Limb (tissue), 2 donors: ENCODE measurements at regions not wholly inside any gene's neighbourhood (a gene's known extent, or its start where the extent isn't known, plus 50 kb on each side); places are given as distances from the start of the nearest gene placed in this dataset.
"Not testable (repeated sequence)": the region's sequence is repeated elsewhere in the genome, so short reads cannot be mapped to it uniquely, and the experiment has no call there.

Experiments
- DNase-seq, 2 donors: peaks; one replicate each; pipeline ENCODE4 v3.0.0-alpha.2; 2016; ENCODE audit errors: extremely low spot score in 2 of 2

DNA sequence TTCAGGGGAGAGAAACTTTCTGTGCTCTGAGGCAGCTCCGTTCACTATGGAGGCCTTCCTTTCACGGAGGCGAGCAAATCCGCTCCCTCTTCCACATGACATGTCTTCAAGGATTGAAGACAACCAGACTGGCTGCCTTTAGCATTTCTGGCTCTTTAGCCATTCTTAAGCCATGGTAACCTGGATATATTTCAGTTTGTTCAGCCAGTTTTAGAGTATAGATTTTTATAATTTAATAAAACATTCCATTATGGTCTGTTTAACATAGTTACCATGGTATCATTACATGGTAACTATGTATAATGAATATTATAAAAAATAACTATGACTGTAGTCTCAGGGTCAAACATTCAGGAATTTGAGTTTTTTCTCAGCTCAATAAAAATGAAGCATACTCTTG lies 54.2 kb upstream of the NFIA start:
- DNase-seq: peak in 1 of 2 donors; percentile 55

DNA sequence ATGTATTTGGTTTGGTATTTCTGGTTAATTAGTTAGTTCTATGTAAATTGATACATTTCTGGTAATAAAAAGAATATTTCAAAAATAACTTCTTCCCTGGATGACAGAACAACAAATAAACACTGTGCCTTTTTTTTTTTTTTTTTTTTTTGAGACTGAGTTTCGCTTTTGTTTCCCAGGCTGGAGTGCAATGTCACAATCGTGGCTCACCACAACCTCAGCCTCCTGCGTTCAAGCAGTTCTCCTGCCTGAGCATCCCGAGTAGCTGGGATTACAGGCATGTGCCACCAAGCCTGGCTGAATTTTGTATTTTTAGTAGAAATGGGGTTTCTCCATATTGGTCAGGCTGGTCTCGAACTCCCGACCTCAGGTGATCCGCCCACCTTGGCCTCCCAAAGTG lies 64.3 kb upstream of the NFIA start:
- not testable (repeated sequence) for DNase-seq

- DNase-seq: no peak
Observed at GRCh38 chr1:61017651-61018050, 64.7 kb upstream of the NFIA start.

DNA sequence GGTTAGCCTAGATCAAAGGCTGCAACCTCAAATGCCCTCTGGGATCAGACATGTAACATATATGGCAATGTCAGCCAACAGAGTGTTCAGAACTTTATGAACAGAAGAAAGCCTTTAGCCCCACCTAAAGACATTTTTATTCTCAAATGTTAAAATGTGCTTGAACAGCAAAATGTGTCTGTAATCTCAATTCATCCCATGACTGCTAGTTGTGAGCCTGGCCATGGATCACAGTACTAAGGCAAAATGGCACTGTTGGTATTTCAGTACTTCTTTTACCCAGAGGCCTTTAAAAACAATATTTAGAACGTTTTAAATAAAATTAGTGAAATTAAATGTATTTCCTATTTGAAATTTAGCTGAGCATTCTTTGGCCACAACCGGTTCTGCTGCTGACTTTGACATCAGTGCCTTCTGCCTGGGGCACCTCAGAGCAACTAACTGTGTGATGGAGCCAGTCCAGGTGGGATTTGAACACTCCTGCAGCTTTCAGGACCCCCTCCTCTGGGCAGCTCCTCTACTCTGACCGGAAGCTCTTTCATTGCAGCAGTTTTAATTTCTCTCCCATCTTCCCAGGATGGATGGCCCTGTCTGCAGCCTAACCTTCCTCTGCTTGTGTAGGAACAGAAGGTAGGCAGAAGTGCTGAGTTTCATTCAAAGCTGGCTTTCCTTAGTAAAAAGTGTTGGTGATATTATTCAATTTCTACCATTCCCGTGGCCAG lies 68.3 kb upstream of the NFIA start:
- no peak for DNase-seq

DNA sequence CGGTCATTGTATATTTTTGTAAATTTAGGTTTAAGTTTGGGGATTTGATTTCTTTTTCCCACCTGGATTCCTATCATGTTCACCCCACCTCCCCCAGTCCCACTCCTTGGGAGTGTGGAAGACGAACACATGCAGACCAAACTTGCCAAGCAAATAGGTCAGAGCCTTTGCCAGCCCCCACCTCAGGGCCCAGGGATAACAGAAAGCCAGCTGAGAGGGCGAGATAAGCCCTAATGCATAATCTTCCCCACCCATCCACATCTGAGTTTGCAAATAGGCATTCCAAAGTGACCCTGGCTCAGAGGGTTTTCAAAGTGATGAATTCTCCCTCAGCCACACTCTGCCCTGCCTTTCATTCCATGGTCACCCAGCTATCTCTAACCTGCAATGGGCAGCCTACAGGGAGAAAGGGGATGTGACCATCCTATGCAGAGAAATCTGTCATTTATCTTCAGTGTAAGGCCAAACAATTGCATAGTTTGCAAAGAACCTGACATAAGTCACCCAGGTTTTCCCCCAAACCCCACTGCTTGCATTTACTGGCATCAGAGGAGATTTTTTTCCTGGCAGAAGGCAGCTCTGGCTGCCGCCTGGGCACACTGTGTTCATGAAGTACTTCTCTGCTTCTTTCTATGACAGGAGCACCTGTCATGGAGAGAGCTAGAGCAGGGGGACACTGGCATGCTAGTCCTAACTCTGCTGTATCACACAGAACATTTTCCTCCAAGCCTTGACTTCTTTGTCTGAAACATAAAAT lies 69.0 kb upstream of the NFIA start:
- DNase-seq: no peak

DNA sequence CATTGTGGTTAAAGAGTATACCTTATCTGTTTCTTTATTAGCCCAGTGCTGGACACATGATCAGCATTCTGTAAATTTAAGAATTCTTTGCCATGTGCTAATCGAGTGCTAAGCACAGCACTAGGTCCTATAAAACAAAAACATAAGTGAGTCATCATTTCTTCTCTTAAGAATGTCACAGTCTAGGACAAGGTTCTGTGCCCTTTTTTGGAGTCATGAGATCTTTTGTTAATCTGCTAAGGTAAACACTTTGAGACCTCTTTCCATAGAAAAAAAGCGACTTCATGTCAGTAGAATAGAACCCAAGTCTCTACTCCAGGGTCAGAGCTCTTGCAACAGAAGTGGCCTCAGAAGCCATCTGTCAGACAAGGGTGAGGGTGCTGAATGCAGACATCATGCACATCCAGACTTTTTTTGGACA lies 70.0 kb upstream of the NFIA start:
- DNase-seq: no peak

DNA sequence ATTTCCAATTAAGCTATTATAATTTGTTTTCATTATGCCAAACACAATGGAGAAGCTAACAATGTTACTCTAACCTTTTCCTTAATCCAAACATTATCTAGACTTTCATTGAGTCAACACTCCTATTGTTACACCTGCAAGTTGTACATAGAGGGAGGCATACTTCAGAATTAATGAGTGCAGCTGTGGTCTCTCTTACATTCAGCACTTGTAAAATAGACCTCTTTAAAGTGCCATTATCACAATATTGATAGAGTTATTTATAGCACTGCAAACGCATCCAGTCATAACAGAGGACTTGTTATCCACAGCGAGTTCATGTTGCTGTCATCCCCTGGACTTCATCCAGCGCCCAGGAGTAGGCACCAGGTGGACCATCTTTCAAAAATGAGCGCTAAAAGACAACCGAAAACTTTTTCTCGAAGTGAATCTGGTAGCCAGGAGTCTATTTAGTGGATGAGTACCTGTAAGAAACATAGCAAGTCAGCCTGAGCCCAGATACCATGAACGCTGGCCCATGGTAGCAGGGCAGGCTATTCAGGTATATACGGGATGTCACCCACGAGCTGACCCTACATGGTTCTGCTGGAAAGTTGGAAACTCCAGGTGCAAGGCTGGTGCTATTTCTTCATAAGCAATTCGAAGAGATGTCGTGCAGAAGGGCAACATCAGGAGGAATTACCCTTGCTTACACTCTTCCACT lies 70.6 kb upstream of the NFIA start:
- no peak for DNase-seq

DNA sequence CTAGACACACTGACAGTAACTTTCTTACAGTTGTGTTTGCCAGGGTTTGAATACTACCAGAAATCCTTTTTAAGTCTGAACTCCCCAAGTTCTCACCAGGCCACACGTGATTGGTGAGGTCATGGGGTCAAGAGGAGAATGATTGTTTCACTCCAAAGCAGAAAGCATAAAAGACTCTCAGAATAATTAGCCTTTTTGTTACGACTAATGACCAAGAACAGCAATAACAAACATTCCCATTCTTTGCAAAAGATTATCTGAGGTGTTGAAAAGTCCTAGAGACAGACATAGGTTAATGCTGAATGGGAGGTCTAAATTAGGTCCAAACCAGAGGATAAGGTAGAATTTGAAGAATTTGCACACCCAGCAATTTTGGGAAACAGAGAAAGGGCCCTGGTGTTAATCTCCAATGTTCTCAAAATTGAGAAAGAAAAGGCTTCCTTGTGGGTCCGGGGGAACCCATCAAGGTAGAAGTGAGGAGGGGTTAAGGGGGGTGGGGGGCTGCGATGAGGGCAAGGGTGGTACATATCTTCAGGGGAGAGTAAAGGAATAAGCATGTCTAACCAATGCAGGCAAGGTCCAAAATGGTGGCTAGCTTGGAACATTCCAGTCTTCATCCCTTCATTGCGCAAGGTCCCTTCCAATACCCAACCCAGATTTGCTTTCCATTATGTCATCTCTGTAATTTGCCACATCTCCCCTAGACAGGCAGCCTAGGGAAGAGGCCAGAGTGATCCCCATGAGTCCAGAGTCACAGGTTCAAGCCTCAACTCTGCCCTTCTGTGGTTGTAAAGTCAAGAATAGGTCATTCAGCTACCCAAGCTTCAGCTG lies 74.6 kb upstream of the NFIA start:
- DNase-seq: no peak

GRCh38 chr1:61005614-61006580 lies 76.5 kb upstream of the NFIA start:
- DNase-seq: no peak

GRCh38 chr1:61004262-61005003 lies 77.9 kb upstream of the NFIA start:
- no peak for DNase-seq

DNA sequence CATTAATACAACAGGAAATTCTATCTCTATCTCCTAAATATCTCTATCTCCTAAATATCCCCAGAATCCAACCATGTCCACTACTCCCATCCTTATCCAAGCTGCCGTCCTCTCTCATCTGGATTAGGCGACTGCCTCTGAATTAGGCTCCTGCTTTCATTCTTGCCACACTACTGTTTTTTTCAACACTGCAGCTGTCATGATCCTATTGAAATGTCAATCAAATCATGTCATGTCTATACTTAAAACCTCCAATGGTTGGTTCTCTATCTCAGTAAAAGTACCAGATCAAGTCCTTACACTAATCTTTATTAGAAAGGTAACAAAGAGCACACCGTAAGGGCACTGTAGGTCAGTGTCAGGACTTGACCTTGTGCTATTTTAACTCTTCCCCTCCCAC lies 82.0 kb upstream of the NFIA start:
- no peak for DNase-seq

DNA sequence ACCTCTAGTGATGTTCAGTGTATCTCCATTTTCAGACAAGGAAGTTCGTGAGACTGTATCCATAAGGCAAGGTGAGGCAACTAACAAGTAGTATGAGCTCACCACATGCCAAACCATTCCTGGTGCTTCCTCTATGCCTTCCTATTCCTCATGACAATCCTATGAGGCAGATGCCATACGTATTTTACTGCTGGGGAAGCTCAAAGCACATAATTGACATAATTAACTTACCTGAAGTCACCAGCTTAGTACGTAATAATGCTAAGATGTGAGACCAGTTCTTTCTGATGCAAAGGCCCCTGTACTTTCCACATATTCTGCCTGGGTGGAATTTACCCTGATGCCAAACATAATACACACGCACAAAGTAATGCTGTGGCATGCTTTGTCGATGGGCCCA lies 83.6 kb upstream of the NFIA start:
- DNase-seq: no peak

DNA sequence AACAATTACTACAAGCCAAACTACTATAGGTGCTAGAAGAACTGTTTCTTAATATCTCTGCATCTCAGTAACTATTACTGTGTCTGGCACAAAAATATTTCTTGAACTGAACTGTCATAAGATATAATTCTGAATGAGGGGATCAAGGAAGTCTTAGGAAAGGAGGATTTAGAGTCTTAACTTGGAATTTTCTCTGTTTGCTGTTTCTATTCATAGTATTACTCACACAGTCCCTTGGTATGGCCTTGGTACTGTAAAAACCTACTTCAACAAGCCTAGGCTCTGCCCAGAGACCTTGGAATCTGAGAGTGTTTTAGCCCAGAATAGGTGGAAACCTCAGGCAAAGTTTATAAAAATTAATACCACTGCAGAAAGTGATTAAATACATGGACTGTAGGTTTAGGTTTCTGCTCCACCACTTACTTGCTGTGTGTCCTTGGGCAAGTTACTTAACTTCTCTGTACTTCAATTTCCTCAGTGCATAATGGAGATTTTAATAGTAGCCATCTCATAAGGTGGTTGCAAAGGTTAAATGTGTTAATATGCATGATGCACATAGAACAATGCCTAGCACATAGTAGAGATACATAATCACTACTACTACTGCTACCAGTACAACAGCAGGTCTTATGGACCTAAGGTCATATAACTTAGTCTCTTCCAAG lies 87.4 kb upstream of the NFIA start:
- no peak for DNase-seq

- no peak for DNase-seq
Observed at GRCh38 chr1:60994369-60994768, 88.0 kb upstream of the NFIA start.

DNA sequence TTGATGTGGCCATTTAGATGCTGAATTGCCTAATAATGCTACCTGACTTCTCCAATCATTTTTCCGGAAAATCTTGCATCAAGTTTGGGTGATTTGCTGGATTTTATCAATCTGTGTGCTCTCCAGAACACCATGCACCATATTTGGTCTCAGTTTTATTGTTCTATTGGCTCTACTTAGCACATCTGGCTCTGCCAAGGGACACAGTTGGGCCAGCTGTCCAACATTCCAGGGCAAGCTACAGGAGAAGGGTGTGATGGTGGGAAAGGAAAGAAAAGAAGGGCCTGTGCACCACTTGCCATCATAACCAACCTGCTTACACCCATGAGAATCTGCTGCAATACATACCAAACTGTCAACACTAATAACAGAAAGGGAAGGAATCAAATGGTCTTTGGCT lies 90.2 kb upstream of the NFIA start:
- DNase-seq: no peak

DNA sequence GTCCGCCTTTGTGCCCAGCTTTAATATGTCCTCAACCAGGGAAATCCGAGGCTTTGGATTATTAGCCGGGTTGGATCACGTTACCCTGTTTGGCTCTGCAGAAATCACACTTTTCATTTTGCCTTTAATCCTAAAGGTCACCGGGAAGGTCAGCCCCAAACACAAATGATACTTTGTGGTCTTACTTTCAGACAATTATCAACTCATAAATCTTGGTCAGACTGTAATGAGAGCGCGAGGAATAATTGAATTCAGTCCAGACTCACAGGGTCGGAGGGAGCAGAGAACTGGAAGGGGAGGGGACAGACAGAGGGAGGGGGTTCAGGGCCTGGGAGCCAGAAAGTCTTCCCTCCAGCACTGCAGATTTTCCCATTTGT lies 91.7 kb upstream of the NFIA start:
- peak in 1 of 2 donors; percentile 40 for DNase-seq

GRCh38 chr1:60989749-60990713 lies 92.3 kb upstream of the NFIA start:
- DNase-seq: peak; percentile 60 to 85

- DNase-seq: no peak
Observed at GRCh38 chr1:60988891-60989290, 93.5 kb upstream of the NFIA start.
